Naive thymus-derived CD4-positive, alpha-beta T cell (primary cell): ENCODE measurements at regions not wholly inside any gene's neighbourhood (a gene's known extent, or its start where the extent isn't known, plus 50 kb on each side); places are given as distances from the start of the nearest gene placed in this dataset.
"Not testable (repeated sequence)": the region's sequence is repeated elsewhere in the genome, so short reads cannot be mapped to it uniquely, and the experiment has no call there.

Experiments
- ATAC-seq: fragments of 150-1000 bp; cut with Tn5 transposase; 2 replicates; pipeline ENCODE4 v1.10.0; 2021; ENCODE audit warnings: mild to moderate bottlenecking, moderate library complexity
- CTCF ChIA-PET: fragments of 350-600 bp; sonication (Branson Sonifier 250); formaldehyde crosslinking; loops from one replicate; lab custom pipeline; 2021; ENCODE audit warnings: antibody characterized with exemption; lab: Charles Lee
- POLR2A ChIA-PET: fragments of 350-600 bp; sonication (Branson Sonifier 250); formaldehyde crosslinking; loops from one replicate; lab custom pipeline; 2021; ENCODE audit warnings: antibody characterized with exemption, inconsistent platforms; lab: Charles Lee
- DNase-seq, 9 donors: peaks; one replicate each; pipeline versions ENCODE4 v3.0.0 to v3.0.0-alpha.2; 2020 to 2022; ENCODE audit warnings: mixed read lengths in 1 of 9
- H3K27ac ChIP-seq: one replicate; pipeline ENCODE4 v1.7.0; 2013; ENCODE audit warnings: mild to moderate bottlenecking, low read depth, low read length, moderate library complexity
- H3K27me3 ChIP-seq, 2 donors: one replicate each; pipeline ENCODE4 v1.7.0; 2013; ENCODE audit warnings: low read length in 2 of 2, mild to moderate bottlenecking in 2 of 2, moderate library complexity in 2 of 2; ENCODE audit not compliant: control insufficient read depth in 2 of 2, insufficient read depth in 2 of 2
- H3K36me3 ChIP-seq, 3 experiments: 1 replicate in 2 of 3; 2 replicates in 1 of 3; pipeline ENCODE4 v1.7.0; 2013; ENCODE audit warnings: low read length in 3 of 3, mild to moderate bottlenecking in 3 of 3, moderate library complexity in 1 of 3; ENCODE audit not compliant: insufficient read depth in 3 of 3, control insufficient read depth in 2 of 3
- H3K4me1 ChIP-seq, 2 donors: one replicate each; pipeline ENCODE4 v1.7.0; 2013; ENCODE audit warnings: low read length in 2 of 2, mild to moderate bottlenecking in 2 of 2, moderate library complexity in 1 of 2; ENCODE audit not compliant: control insufficient read depth in 2 of 2, insufficient read depth in 2 of 2
- H3K4me3 ChIP-seq: 2 replicates; pipeline ENCODE4 v1.7.0; 2013; ENCODE audit warnings: mild to moderate bottlenecking, low read length
- H3K9me3 ChIP-seq, 3 experiments: 1 replicate in 2 of 3; 2 replicates in 1 of 3; pipeline ENCODE4 v1.7.0; 2013; ENCODE audit warnings: low read length in 3 of 3; ENCODE audit not compliant: control insufficient read depth in 2 of 3
- H3K27ac Mint-ChIP-seq, 9 donors: one replicate each; pipeline ENCODE4 v1.8.0; 2020 to 2022; ENCODE audit warnings: mixed read lengths in 9 of 9, mild to moderate bottlenecking in 8 of 9, moderate library complexity in 5 of 9, inconsistent platforms in 2 of 9
- H3K27me3 Mint-ChIP-seq, 5 donors: one replicate each; pipeline ENCODE4 v1.8.0; 2021 to 2022; ENCODE audit warnings: mixed read lengths in 5 of 5, mild to moderate bottlenecking in 1 of 5
- H3K36me3 Mint-ChIP-seq, 5 donors: one replicate each; pipeline ENCODE4 v1.8.0; 2020 to 2022; ENCODE audit warnings: mixed read lengths in 5 of 5, mild to moderate bottlenecking in 3 of 5, inconsistent platforms in 1 of 5
- H3K4me1 Mint-ChIP-seq, 7 donors: one replicate each; pipeline ENCODE4 v1.8.0; 2020 to 2022; ENCODE audit warnings: mixed read lengths in 7 of 7, mild to moderate bottlenecking in 3 of 7, inconsistent platforms in 1 of 7
- H3K4me3 Mint-ChIP-seq, 10 donors: one replicate each; pipeline ENCODE4 v1.8.0; 2020 to 2022; ENCODE audit warnings: mild to moderate bottlenecking in 10 of 10, mixed read lengths in 10 of 10, moderate library complexity in 6 of 10, inconsistent platforms in 2 of 10
- H3K9me3 Mint-ChIP-seq, 11 donors: one replicate each; pipeline ENCODE4 v1.8.0; 2020 to 2022; ENCODE audit warnings: mixed read lengths in 11 of 11, mild to moderate bottlenecking in 4 of 11, inconsistent platforms in 1 of 11, moderate library complexity in 1 of 11
- intact Hi-C, 2 donors: fragments of 100-400 bp; cut with micrococcal nuclease; formaldehyde crosslinking; loops; one replicate each; pipeline ENCODE4 v1.15.1; 2023

DNA sequence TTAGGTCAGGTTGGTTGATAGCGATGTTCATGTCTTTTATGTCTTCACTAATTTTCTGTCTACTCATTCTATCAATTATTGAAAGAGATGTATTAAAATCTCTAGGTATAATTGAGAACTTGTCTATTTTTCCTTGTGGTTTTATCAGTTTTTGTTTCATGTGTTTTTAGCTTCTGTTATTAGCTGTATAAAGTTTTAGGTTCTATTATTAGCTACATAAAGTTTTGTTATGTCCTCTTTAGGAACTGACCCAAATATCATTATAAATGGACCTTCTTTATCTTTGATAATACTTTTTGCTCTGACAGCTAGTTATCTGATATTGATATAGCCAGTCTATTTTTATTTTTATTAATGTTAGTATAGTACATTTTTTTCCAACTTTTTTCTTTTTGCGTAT lies 92.4 kb upstream of the TMEM170B start:
- no peak overlapping the region for H3K4me3 ChIP-seq
- no peaks in the 10 kb centered on the region for H3K36me3 ChIP-seq
- CTCF ChIA-PET: no interaction called here
- no peaks in the 10 kb centered on the region for H3K27me3 ChIP-seq
- no peaks in the 10 kb centered on the region for H3K4me1 ChIP-seq
- no peak for DNase-seq
- H3K36me3 Mint-ChIP-seq: peaks cover 0 to 10% (median 0%) of the 10 kb centered on the region in 5 donors
- H3K27ac ChIP-seq: no peak overlapping the region
- peaks cover 0 to 9% (median 0%) of the 10 kb centered on the region in 7 donors for H3K4me1 Mint-ChIP-seq
- H3K27ac Mint-ChIP-seq: no peak overlapping the region
- H3K9me3 Mint-ChIP-seq: peaks cover 0 to 10% (median 4%) of the 10 kb centered on the region in 11 donors
- ATAC-seq: no peak
- H3K9me3 ChIP-seq: no peaks in the 10 kb centered on the region
- no peak overlapping the region for H3K4me3 Mint-ChIP-seq
- intact Hi-C loops: no loop called here
- H3K27me3 Mint-ChIP-seq: peaks cover 0 to 7% (median 0%) of the 10 kb centered on the region in 5 donors
- POLR2A ChIA-PET: no interaction called here

DNA sequence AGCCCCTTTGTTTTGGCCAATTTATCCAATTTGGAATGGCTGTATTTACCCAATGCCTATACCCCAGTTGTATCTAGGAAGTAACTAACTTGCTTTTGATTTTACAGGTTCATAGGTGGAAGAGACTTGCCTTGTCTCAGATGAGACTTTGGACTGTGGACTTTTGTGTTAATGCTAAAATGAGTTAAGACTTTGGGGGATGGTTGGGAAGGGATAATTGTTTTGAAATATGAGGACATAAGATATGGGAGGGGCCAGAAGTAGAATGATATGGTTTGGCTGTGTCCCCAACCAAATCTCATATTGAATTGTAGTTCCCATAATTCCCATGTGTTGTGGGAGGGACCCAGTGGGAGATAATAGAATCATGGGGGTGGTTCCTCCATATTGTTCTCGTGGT lies 94.4 kb upstream of the TMEM170B start:
- H3K4me1 ChIP-seq, DNase-seq, H3K36me3 ChIP-seq, intact Hi-C loops, H3K9me3 ChIP-seq, H3K27me3 Mint-ChIP-seq, POLR2A ChIA-PET, H3K27ac Mint-ChIP-seq, H3K27me3 ChIP-seq, H3K36me3 Mint-ChIP-seq, ATAC-seq, H3K4me3 Mint-ChIP-seq, H3K27ac ChIP-seq, H3K4me3 ChIP-seq: not testable (repeated sequence)
- Mint-ChIP-seq H3K4me1 (peaks cover 0 to 21% (median 0%) of the 10 kb centered on the region in 7 donors), H3K9me3 (peaks cover 0 to 10% (median 3%) of the 10 kb centered on the region in 11 donors)
- CTCF ChIA-PET: interaction anchor here (0.6 kb wide), 1 partner anchor 22 kb away, joined by 5 read pairs; no protein-coding TSS in a partner anchor

DNA sequence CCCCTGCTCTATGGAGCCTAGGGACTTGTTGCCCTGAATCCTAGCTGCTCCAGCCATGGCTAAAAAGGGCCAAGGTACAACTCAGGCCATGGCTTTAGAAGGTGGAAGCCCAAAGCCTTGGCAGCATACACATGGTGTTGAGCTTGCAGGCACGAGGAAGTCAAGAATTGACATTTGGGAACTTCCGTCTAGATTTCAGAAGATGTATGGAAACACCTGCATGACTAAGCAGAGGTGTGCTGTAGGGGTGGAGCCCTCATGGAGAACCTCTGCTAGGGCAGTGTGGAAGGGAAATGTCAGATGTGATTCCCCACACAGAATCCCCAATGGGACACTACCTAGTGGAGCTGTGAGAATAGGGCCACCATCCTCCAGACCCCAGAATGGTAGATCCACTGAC lies 95.1 kb upstream of the TMEM170B start:
- peaks cover 0 to 21% (median 0%) of the 10 kb centered on the region in 7 donors for H3K4me1 Mint-ChIP-seq
- DNase-seq (no peak), ATAC-seq (no peak)
- Histone ChIP-seq H3K27me3 (no peaks in the 10 kb centered on the region), H3K9me3 (no peaks in the 10 kb centered on the region), H3K27ac (no peak overlapping the region), H3K4me3 (no peak overlapping the region), H3K36me3 (no peaks in the 10 kb centered on the region), H3K4me1 (no peaks in the 10 kb centered on the region)
- intact Hi-C loops: no loop called here
- peaks cover 0 to 13% (median 3%) of the 10 kb centered on the region in 11 donors for H3K9me3 Mint-ChIP-seq
- no peak overlapping the region for H3K4me3 Mint-ChIP-seq
- no peaks in the 10 kb centered on the region for H3K27me3 Mint-ChIP-seq
- ChIA-PET POLR2A (no interaction called here), CTCF (no interaction called here)
- no peak overlapping the region for H3K27ac Mint-ChIP-seq
- peaks cover 0 to 12% (median 0%) of the 10 kb centered on the region in 5 donors for H3K36me3 Mint-ChIP-seq

DNA sequence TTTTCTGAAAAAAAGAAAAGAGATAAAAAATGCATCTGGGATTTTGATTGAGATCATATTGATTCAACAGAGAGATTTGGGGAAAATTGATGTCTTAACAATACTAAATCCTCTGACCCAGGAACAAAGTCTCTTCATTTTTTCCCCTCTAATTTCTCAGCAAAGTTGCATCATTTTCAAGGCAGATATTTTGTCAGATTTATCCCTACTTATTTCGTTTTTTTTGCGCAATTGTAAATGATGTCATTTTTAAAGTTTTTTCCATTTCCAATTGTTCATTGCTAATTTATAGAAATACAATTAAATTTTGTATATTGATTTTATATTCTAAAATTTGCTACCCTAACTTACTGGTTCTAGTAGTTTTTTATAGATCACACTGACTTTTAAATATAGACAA lies 97.7 kb upstream of the TMEM170B start:
- Mint-ChIP-seq H3K4me1 (peaks cover 0 to 19% (median 0%) of the 10 kb centered on the region in 7 donors), H3K27me3 (no peaks in the 10 kb centered on the region), H3K27ac (no peak overlapping the region), H3K4me3 (no peak overlapping the region), H3K36me3 (peaks cover 0 to 14% (median 0%) of the 10 kb centered on the region in 5 donors), H3K9me3 (peaks cover 0 to 15% (median 0%) of the 10 kb centered on the region in 11 donors)
- intact Hi-C loops: no loop called here
- no peaks in the 10 kb centered on the region for H3K9me3 ChIP-seq
- no peak overlapping the region for H3K27ac ChIP-seq
- H3K36me3 ChIP-seq: no peaks in the 10 kb centered on the region
- POLR2A ChIA-PET: no interaction called here
- CTCF ChIA-PET: no interaction called here
- DNase-seq: no peak
- H3K4me3 ChIP-seq: no peak overlapping the region
- no peaks in the 10 kb centered on the region for H3K4me1 ChIP-seq
- no peaks in the 10 kb centered on the region for H3K27me3 ChIP-seq
- ATAC-seq: no peak

DNA sequence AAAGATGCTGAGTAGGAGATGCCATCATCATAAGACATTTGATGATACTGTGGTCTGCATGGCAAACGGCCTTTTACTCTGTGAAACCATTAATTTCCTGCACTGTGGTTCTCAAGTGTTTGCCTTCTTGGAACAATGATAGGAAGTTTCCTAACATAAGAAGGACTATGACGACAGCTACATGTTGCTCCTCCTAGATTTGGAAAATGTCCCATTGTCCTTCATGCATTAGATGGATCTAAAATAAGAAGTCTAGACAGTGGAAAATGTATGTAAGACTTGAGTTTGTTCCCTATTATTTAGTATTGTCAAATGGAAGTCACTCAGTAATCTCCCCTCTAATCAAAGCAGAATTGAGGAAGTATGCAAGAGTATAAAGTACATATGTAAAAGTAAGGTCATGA lies 98.5 kb upstream of the TMEM170B start:
- POLR2A ChIA-PET: no interaction called here
- Mint-ChIP-seq H3K4me3 (no peak overlapping the region), H3K27ac (no peak overlapping the region)

DNA sequence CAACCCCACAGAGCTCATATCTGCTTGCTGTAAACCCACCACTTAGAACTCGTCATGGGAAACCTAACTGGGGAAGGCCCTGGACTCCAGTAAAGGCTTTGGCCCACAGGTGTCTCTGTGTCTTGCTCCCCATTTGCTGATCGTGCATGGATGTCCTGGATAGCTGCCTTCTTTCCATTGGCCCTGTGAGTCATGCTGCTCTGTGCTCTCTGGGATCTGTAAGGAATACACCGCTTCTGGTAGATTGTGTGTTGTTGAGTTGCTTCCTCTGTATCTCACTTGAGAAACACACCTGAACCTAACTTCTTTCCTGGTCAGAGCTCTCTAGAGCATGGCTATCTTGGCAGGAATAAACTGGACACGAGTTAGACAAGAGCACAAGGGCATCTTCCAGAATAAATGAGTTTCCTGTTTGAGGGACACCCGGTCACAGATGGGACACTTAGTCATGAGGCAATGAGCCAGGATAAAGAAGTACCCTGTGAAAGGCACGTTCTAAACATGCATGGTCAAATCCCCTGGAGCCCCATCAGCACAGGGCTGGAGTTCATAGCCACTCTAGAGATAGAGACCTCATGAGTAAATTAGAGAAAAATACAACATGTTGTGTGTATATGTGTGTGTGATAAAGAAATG lies 99.6 kb upstream of the TMEM170B start:
- Histone ChIP-seq H3K9me3 (no peaks in the 10 kb centered on the region), H3K27me3 (no peaks in the 10 kb centered on the region), H3K4me1 (no peaks in the 10 kb centered on the region), H3K4me3 (no peak overlapping the region), H3K36me3 (no peaks in the 10 kb centered on the region), H3K27ac (no peak overlapping the region)
- Mint-ChIP-seq H3K4me1 (peaks cover 0 to 12% (median 0%) of the 10 kb centered on the region in 7 donors), H3K27me3 (no peaks in the 10 kb centered on the region), H3K9me3 (peaks cover 0 to 12% (median 0%) of the 10 kb centered on the region in 11 donors), H3K4me3 (no peak overlapping the region), H3K27ac (no peak overlapping the region), H3K36me3 (peaks cover 0 to 14% (median 0%) of the 10 kb centered on the region in 5 donors)
- POLR2A ChIA-PET: no interaction called here
- CTCF ChIA-PET: no interaction called here
- ATAC-seq: no peak
- no peak for DNase-seq
- intact Hi-C loops: no loop called here

More for the DNA sequence above, 98.5 kb upstream of the TMEM170B start:
- DNase-seq (no peak), ATAC-seq (no peak)
- Histone ChIP-seq H3K27me3 (no peaks in the 10 kb centered on the region), H3K4me1 (no peaks in the 10 kb centered on the region), H3K36me3 (no peaks in the 10 kb centered on the region), H3K4me3 (no peak overlapping the region), H3K27ac (no peak overlapping the region), H3K9me3 (no peaks in the 10 kb centered on the region)
- Mint-ChIP-seq H3K4me1 (peaks cover 0 to 12% (median 0%) of the 10 kb centered on the region in 7 donors), H3K36me3 (peaks cover 0 to 14% (median 0%) of the 10 kb centered on the region in 5 donors), H3K27me3 (no peaks in the 10 kb centered on the region), H3K9me3 (peaks cover 0 to 15% (median 0%) of the 10 kb centered on the region in 11 donors)
- CTCF ChIA-PET: no interaction called here
- intact Hi-C loops: no loop called here

DNA sequence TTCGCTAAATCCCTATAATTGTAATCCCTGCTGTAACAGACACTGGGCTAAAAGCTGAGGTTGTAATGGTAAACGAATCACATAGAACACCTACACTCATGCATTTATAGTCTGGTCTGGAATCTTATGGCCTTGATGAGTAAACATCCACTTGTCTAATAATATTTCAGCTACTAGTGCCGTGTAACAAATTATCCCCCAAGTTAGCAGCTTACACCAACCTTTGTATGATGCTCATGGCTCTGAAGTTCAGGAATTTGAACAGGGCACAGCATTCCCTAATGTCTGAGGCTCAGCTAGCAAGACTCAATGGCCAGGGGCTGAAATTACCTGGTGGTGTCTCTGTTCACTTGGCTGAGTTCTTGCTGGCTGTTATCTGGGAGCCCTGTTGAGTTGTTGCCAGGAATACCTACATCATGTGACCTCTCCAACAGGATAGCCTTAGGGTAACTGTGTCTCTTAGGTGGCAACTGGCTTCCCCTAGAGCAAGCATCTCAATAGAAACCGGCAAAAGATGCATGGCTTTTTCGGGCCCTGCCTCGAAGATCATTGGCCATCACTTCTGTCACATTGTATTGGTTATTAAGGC lies 100.9 kb upstream of the TMEM170B start:
- Histone ChIP-seq H3K36me3 (no peaks in the 10 kb centered on the region), H3K4me1 (no peaks in the 10 kb centered on the region), H3K4me3 (no peak overlapping the region), H3K27me3 (no peaks in the 10 kb centered on the region), H3K27ac (no peak overlapping the region), H3K9me3 (no peaks in the 10 kb centered on the region)
- DNase-seq (no peak), ATAC-seq (no peak)
- peaks cover 0 to 12% (median 0%) of the 10 kb centered on the region in 7 donors for H3K4me1 Mint-ChIP-seq
- intact Hi-C loops: no loop called here
- H3K27me3 Mint-ChIP-seq: no peaks in the 10 kb centered on the region
- H3K36me3 Mint-ChIP-seq: peaks cover 0 to 9% (median 0%) of the 10 kb centered on the region in 5 donors
- H3K9me3 Mint-ChIP-seq: peaks cover 0 to 8% (median 0%) of the 10 kb centered on the region in 11 donors
- H3K4me3 Mint-ChIP-seq: no peak overlapping the region
- ChIA-PET POLR2A (no interaction called here), CTCF (no interaction called here)
- no peak overlapping the region for H3K27ac Mint-ChIP-seq
